A673 (cell line): ENCODE measurements at regions not wholly inside any gene's neighbourhood (a gene's known extent, or its start where the extent isn't known, plus 50 kb on each side); places are given as distances from the start of the nearest gene placed in this dataset.

Experiments
- BruUV-seq: library from RNA; stranded (reverse); fragments of 400-500 nt; replicated peaks from 2 replicates; lab custom pipeline; 2021; lab: Mats Ljungman, UMichigan
- CTCF ChIA-PET: fragments of 300-600 bp; sonication (Branson Sonifier 250); formaldehyde crosslinking; loops from one replicate; lab custom pipeline; 2022; ENCODE audit warnings: antibody characterized with exemption; lab: Charles Lee
- POLR2A ChIA-PET: fragments of 300-600 bp; sonication (Branson Sonifier 250); formaldehyde crosslinking; loops from one replicate; lab custom pipeline; 2022; ENCODE audit warnings: antibody characterized with exemption; ENCODE audit not compliant: low non-redundant PET; lab: Charles Lee
- DNase-seq: peaks from one replicate; pipeline ENCODE4 v3.0.0-alpha.2; 2015; ENCODE audit warnings: low spot score
- H3K27ac ChIP-seq: fragments of 200-600 bp; sonication (generic); 2 replicates; pipeline ENCODE4 v1.5.1; 2016; ENCODE audit warnings: mixed run types, low read depth, mild to moderate bottlenecking, mixed read lengths, antibody characterized with exemption, low read length; ENCODE audit not compliant: poor library complexity, severe bottlenecking
- H3K27me3 ChIP-seq: fragments of 200-600 bp; sonication (generic); replicated peaks from 2 replicates; pipeline ENCODE4 v1.6.1; 2017; ENCODE audit warnings: mixed run types, low read depth, mild to moderate bottlenecking, mixed read lengths, antibody characterized with exemption, low read length; ENCODE audit not compliant: insufficient read depth, poor library complexity
- H3K36me3 ChIP-seq: fragments of 200-600 bp; sonication (generic); 2 replicates; pipeline ENCODE4 v1.6.1; 2016; ENCODE audit warnings: mixed run types, mild to moderate bottlenecking, mixed read lengths, antibody characterized with exemption, low read length; ENCODE audit not compliant: insufficient read depth, poor library complexity, severe bottlenecking
- H3K4me1 ChIP-seq: fragments of 200-600 bp; sonication (generic); 2 replicates; pipeline ENCODE4 v1.6.1; 2017; ENCODE audit warnings: mixed run types, mild to moderate bottlenecking, mixed read lengths, antibody characterized with exemption, low read length; ENCODE audit not compliant: insufficient read depth, poor library complexity, severe bottlenecking
- H3K4me3 ChIP-seq: fragments of 200-600 bp; sonication (generic); 2 replicates; pipeline ENCODE4 v1.5.1; 2016; ENCODE audit warnings: low read depth, mixed run types, mild to moderate bottlenecking, mixed read lengths, low read length; ENCODE audit not compliant: poor library complexity, severe bottlenecking
- H3K9me3 ChIP-seq: fragments of 200-600 bp; sonication (generic); 2 replicates; pipeline ENCODE4 v1.6.1; 2016; ENCODE audit warnings: mixed run types, low read depth, mild to moderate bottlenecking, mixed read lengths, antibody characterized with exemption, low read length; ENCODE audit not compliant: poor library complexity, severe bottlenecking
- CTCF ChIP-seq: fragments of 300-800, 200-600 bp; sonication (generic); conservative IDR thresholded peaks from 2 replicates; pipeline ENCODE4 v1.5.1; 2017; ENCODE audit warnings: low read depth, mild to moderate bottlenecking, antibody characterized with exemption, low read length, moderate library complexity, mixed read lengths
- EZH2 ChIP-seq: fragments of 200-600 bp; sonication (generic); IDR thresholded peaks from 2 replicates; pipeline ENCODE4 v1.6.1; 2017; ENCODE audit warnings: borderline replicate concordance, low read depth, mild to moderate bottlenecking, mixed read lengths, antibody characterized with exemption, low read length; ENCODE audit not compliant: poor library complexity, severe bottlenecking
- intact Hi-C: fragments of 100-400 bp; cut with micrococcal nuclease; formaldehyde crosslinking; loops from one replicate; pipeline ENCODE4 v1.10.0; 2022; ENCODE audit not compliant: unreplicated experiment

- Histone ChIP-seq H3K4me3 (no peak overlapping the region), H3K27ac (no peak overlapping the region), H3K27me3 (no peaks in the 10 kb centered on the region), H3K9me3 (no peaks in the 10 kb centered on the region), H3K36me3 (no peaks in the 10 kb centered on the region), H3K4me1 (no peaks in the 10 kb centered on the region)
- no peak for DNase-seq
- intact Hi-C loops: no loop called here
- no TSS peak for BruUV-seq
- ChIA-PET CTCF (no interaction called here), POLR2A (no interaction called here)
- TF ChIP-seq CTCF (no peak), EZH2 (no peak)
These were observed 725.1 kb upstream of the CDH7 start for GRCh38 chr18:65025756-65026155.

- Histone ChIP-seq H3K36me3 (no peaks in the 10 kb centered on the region), H3K4me3 (no peak overlapping the region), H3K27me3 (no peaks in the 10 kb centered on the region), H3K9me3 (no peaks in the 10 kb centered on the region), H3K4me1 (no peaks in the 10 kb centered on the region), H3K27ac (no peak overlapping the region)
- no TSS peak for BruUV-seq
- intact Hi-C loops: no loop called here
- CTCF ChIA-PET: no interaction called here
- POLR2A ChIA-PET: no interaction called here
- DNase-seq: no peak
- no peak for TF ChIP-seq EZH2
- no peak for TF ChIP-seq CTCF
These were observed 729.8 kb upstream of the CDH7 start for GRCh38 chr18:65021021-65021420.

- CTCF ChIA-PET: no interaction called here
These were observed 732.6 kb upstream of the CDH7 start for GRCh38 chr18:65018184-65018583.

More at GRCh38 chr18:65018184-65018583, 732.6 kb upstream of the CDH7 start:
- Histone ChIP-seq H3K4me1 (no peaks in the 10 kb centered on the region), H3K27me3 (no peaks in the 10 kb centered on the region), H3K4me3 (no peak overlapping the region), H3K27ac (no peak overlapping the region), H3K36me3 (no peaks in the 10 kb centered on the region), H3K9me3 (no peaks in the 10 kb centered on the region)
- DNase-seq: no peak
- no TSS peak for BruUV-seq
- POLR2A ChIA-PET: no interaction called here
- no peak for TF ChIP-seq CTCF
- TF ChIP-seq EZH2: no peak
- intact Hi-C loops: no loop called here
